GM23338 (cell line): ENCODE measurements at regions not wholly inside any gene's neighbourhood (a gene's known extent, or its start where the extent isn't known, plus 50 kb on each side); places are given as distances from the start of the nearest gene placed in this dataset.

ENCODE experiments used
- CTCF ChIP-seq, 2 experiments: fragments of 200-600 bp in 1 of 2; sonication (generic) in 1 of 2; conservative IDR thresholded peaks; 2 replicates each; pipeline versions ENCODE4 v1.5.1 to v1.6.1; 2016 to 2017; ENCODE audit warnings: antibody characterized with exemption in 2 of 2, low read depth in 2 of 2, mild to moderate bottlenecking in 2 of 2, moderate library complexity in 1 of 2
- EZH2 ChIP-seq: fragments of 200-600 bp; sonication (generic); IDR thresholded peaks from one replicate; pipeline ENCODE4 v1.8.0; 2017; ENCODE audit warnings: antibody characterized with exemption, mild to moderate bottlenecking, low read depth; ENCODE audit not compliant: unreplicated experiment
- NANOG ChIP-seq: IDR thresholded peaks from 2 replicates; pipeline ENCODE4 v1.6.1; 2016; ENCODE audit warnings: antibody characterized with exemption, borderline replicate concordance
- POLR2AphosphoS5 ChIP-seq: IDR thresholded peaks from 2 replicates; pipeline ENCODE4 v1.6.1; 2016; ENCODE audit warnings: antibody characterized with exemption, low read depth
- STAT1 ChIP-seq: IDR thresholded peaks from one replicate; pipeline ENCODE4 v1.6.1; 2016; ENCODE audit warnings: antibody characterized with exemption; ENCODE audit not compliant: unreplicated experiment
- TF ChIP-seq, protein P1 (sequence below): IDR thresholded peaks from one replicate; pipeline ENCODE4 v1.6.1; 2018; ENCODE audit warnings: antibody characterized with exemption; ENCODE audit not compliant: unreplicated experiment

- TF ChIP-seq CTCF (conservative IDR thresholded peaks at IDR 0.05; ENCODE audit: low read depth in 2 of 2), result no peak
- TF ChIP-seq, protein P1, sequence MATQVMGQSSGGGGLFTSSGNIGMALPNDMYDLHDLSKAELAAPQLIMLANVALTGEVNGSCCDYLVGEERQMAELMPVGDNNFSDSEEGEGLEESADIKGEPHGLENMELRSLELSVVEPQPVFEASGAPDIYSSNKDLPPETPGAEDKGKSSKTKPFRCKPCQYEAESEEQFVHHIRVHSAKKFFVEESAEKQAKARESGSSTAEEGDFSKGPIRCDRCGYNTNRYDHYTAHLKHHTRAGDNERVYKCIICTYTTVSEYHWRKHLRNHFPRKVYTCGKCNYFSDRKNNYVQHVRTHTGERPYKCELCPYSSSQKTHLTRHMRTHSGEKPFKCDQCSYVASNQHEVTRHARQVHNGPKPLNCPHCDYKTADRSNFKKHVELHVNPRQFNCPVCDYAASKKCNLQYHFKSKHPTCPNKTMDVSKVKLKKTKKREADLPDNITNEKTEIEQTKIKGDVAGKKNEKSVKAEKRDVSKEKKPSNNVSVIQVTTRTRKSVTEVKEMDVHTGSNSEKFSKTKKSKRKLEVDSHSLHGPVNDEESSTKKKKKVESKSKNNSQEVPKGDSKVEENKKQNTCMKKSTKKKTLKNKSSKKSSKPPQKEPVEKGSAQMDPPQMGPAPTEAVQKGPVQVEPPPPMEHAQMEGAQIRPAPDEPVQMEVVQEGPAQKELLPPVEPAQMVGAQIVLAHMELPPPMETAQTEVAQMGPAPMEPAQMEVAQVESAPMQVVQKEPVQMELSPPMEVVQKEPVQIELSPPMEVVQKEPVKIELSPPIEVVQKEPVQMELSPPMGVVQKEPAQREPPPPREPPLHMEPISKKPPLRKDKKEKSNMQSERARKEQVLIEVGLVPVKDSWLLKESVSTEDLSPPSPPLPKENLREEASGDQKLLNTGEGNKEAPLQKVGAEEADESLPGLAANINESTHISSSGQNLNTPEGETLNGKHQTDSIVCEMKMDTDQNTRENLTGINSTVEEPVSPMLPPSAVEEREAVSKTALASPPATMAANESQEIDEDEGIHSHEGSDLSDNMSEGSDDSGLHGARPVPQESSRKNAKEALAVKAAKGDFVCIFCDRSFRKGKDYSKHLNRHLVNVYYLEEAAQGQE, result no peak
- no peak for TF ChIP-seq POLR2AphosphoS5
- TF ChIP-seq STAT1, result no peak
- no peak for TF ChIP-seq EZH2
- no peak for TF ChIP-seq NANOG
Measured at GRCh38 chr2:97348265-97348664, 235.3 kb downstream of the ANKRD36 start.
